ENCODE measurements at regions not wholly inside any gene's neighbourhood (a gene's known extent, or its start where the extent isn't known, plus 50 kb on each side); places are given as distances from the start of the nearest gene placed in this dataset.

- no peak for DNase-seq (ENCODE audit: low read depth)
- H3K4me3 ChIP-seq (ENCODE audit: control insufficient read depth, low read depth, low read length), result no peak overlapping the region
- TF ChIP-seq CTCF (IDR thresholded peaks at IDR 0.05; ENCODE audit: control insufficient read depth, insufficient read depth, low read depth, low read length, missing control alignments), result no peak
These were observed 62.8 kb upstream of the MPHOSPH6 start for GRCh38 chr16:82232806-82233205.

GRCh38 chr16:82231008-82231787 is 61.2 kb upstream of the MPHOSPH6 start:
- no peak for DNase-seq (ENCODE audit: low read depth)
- H3K4me3 ChIP-seq (ENCODE audit: control insufficient read depth, low read depth, low read length), result no peak overlapping the region
- no peak for TF ChIP-seq CTCF (IDR thresholded peaks at IDR 0.05; ENCODE audit: control insufficient read depth, insufficient read depth, low read depth, low read length, missing control alignments)

- DNase-seq (ENCODE audit: low read depth), result peak; percentile 25
- no peak overlapping the region for H3K4me3 ChIP-seq (ENCODE audit: control insufficient read depth, low read depth, low read length)
- TF ChIP-seq CTCF (IDR thresholded peaks at IDR 0.05; ENCODE audit: control insufficient read depth, insufficient read depth, low read depth, low read length, missing control alignments), result peak; percentile 94
These were observed 60.0 kb upstream of the MPHOSPH6 start for GRCh38 chr16:82229800-82230619.

GRCh38 chr16:82226327-82226726 is 56.3 kb upstream of the MPHOSPH6 start:
- no peak for TF ChIP-seq CTCF (IDR thresholded peaks at IDR 0.05; ENCODE audit: control insufficient read depth, insufficient read depth, low read depth, low read length, missing control alignments)
- no peak for DNase-seq (ENCODE audit: low read depth)
- no peak overlapping the region for H3K4me3 ChIP-seq (ENCODE audit: control insufficient read depth, low read depth, low read length)

- no peak overlapping the region for H3K4me3 ChIP-seq (ENCODE audit: control insufficient read depth, low read depth, low read length)
- TF ChIP-seq CTCF (IDR thresholded peaks at IDR 0.05; ENCODE audit: control insufficient read depth, insufficient read depth, low read depth, low read length, missing control alignments), result no peak
- no peak for DNase-seq (ENCODE audit: low read depth)
These were observed 54.8 kb upstream of the MPHOSPH6 start for GRCh38 chr16:82224821-82225220.

- no peak for TF ChIP-seq CTCF (IDR thresholded peaks at IDR 0.05; ENCODE audit: control insufficient read depth, insufficient read depth, low read depth, low read length, missing control alignments)
- no peak for DNase-seq (ENCODE audit: low read depth)
- H3K4me3 ChIP-seq (ENCODE audit: control insufficient read depth, low read depth, low read length), result no peak overlapping the region
These were observed 50.5 kb upstream of the MPHOSPH6 start for GRCh38 chr16:82220541-82220940.

Measured in AG09309 (cell line).